Bronchial epithelial cell (primary cell): ENCODE measurements at regions not wholly inside any gene's neighbourhood (a gene's known extent, or its start where the extent isn't known, plus 50 kb on each side); places are given as distances from the start of the nearest gene placed in this dataset.

Source experiments
- DNase-seq: peaks from one replicate; pipeline ENCODE4 v3.0.0-alpha.2; 2010; ENCODE audit warnings: low read depth
- FAIRE-seq: peaks from 2 replicates; lab custom pipeline; 2011; peaks lifted over from hg19 to GRCh38; lab: Jason Lieb, UNC
- H3K27me3 ChIP-seq: 2 replicates; pipeline ENCODE4 v1.5.1; 2011; ENCODE audit warnings: low read length; ENCODE audit not compliant: control insufficient read depth, insufficient read depth
- H3K36me3 ChIP-seq: 2 replicates; pipeline ENCODE4 v1.5.1; 2011; ENCODE audit warnings: low read length; ENCODE audit not compliant: control insufficient read depth, insufficient read depth
- H3K4me3 ChIP-seq: 2 replicates; pipeline ENCODE4 v1.5.1; 2011; ENCODE audit warnings: mild to moderate bottlenecking, low read depth, low read length, control low read depth
- CTCF ChIP-seq: IDR thresholded peaks from 2 replicates; pipeline ENCODE4 v1.5.1; 2011; ENCODE audit warnings: mild to moderate bottlenecking, moderate library complexity, low read length, control low read depth, inconsistent platforms; ENCODE audit not compliant: insufficient read depth, severe bottlenecking

- Histone ChIP-seq H3K36me3 (no peaks in the 10 kb centered on the region), H3K4me3 (no peak overlapping the region), H3K27me3 (no peaks in the 10 kb centered on the region)
- TF ChIP-seq CTCF = no peak
- FAIRE-seq = no peak
- peak; percentile 55 for DNase-seq
Observed at GRCh38 chr1:57615956-57616355, 192.1 kb upstream of the DAB1 start.

GRCh38 chr1:57612833-57613232 is 189.0 kb upstream of the DAB1 start:
- FAIRE-seq (no peak), DNase-seq (no peak)
- Histone ChIP-seq H3K36me3 (no peaks in the 10 kb centered on the region), H3K4me3 (no peak overlapping the region), H3K27me3 (no peaks in the 10 kb centered on the region)
- no peak for TF ChIP-seq CTCF

- FAIRE-seq (no peak), DNase-seq (no peak)
- TF ChIP-seq CTCF = no peak
- Histone ChIP-seq H3K36me3 (no peaks in the 10 kb centered on the region), H3K27me3 (no peaks in the 10 kb centered on the region), H3K4me3 (no peak overlapping the region)
Observed at GRCh38 chr1:57605933-57606332, 182.1 kb upstream of the DAB1 start.

GRCh38 chr1:57603696-57604095 is 179.8 kb upstream of the DAB1 start:
- Histone ChIP-seq H3K27me3 (no peaks in the 10 kb centered on the region), H3K4me3 (no peak overlapping the region), H3K36me3 (no peaks in the 10 kb centered on the region)
- TF ChIP-seq CTCF = no peak
- FAIRE-seq (no peak), DNase-seq (no peak)

GRCh38 chr1:57600424-57600823 is 176.6 kb upstream of the DAB1 start:
- Histone ChIP-seq H3K4me3 (no peak overlapping the region), H3K36me3 (no peaks in the 10 kb centered on the region), H3K27me3 (no peaks in the 10 kb centered on the region)
- DNase-seq (no peak), FAIRE-seq (no peak)
- TF ChIP-seq CTCF = no peak

- no peak for TF ChIP-seq CTCF
- Histone ChIP-seq H3K27me3 (no peaks in the 10 kb centered on the region), H3K4me3 (no peak overlapping the region), H3K36me3 (no peaks in the 10 kb centered on the region)
- no peak for DNase-seq
- no peak for FAIRE-seq
Observed at GRCh38 chr1:57599236-57599994, 175.6 kb upstream of the DAB1 start.
